Ramos (cell line): ENCODE measurements at regions not wholly inside any gene's neighbourhood (a gene's known extent, or its start where the extent isn't known, plus 50 kb on each side); places are given as distances from the start of the nearest gene placed in this dataset.

ENCODE experiments used
- in situ Hi-C: fragments of 300-500 bp; cut with MboI; formaldehyde crosslinking; loops from one replicate; pipeline ENCODE4 v1.14.3; 2022; ENCODE audit warnings: low sequenced_read_pairs; ENCODE audit not compliant: unreplicated experiment

DNA sequence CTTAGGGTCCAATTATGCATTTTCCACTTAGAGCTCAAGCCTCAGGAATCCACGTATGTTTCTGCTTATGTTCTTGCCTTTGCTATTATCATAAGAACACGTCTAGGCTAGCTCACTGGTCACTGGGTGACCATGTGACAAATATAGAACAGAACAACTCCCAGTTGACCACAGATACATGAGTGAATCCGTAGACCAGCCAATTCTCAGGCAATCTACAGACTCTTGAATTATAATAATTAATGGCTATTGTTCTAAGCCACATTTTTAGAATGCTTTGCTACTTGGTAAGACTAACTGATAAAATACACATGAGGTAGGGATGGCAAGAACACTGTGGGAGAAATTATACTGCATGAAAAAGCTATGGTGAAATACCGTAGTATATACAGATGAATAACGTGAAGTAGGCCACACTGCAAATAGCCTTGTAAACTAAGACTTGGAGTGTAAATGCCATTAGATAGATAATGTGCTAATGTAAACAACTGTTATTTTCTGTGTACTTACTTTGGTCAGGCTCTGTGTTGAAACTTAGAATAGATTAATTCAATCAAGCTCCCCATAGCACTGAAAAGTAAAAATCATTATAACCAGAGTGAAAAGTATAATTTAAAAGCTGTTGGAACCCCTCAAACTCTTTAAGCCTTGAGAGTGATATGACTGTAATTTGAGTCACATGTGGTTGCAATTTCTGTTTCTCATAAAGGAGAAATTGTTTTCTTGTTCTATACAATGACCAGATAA, 366.2 kb upstream of the CCDC179 start:
- in situ Hi-C loops: no loop called here

DNA sequence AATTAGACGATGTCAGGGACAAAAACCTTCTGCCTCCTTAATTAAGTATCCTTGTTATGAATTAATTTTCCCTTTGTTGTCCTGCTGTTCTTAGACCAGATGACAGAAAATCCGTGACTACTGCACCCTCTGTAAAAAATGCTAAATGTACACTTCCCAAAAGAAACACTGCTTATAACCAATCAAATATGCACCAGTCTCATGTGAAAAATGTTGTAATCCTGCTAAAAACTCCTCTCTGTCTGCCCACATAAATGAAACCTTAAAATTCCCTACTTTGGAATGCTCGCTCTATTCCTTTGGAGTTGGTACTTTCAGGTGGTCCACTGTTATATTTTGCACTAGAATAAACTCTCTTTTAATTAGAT, 366.8 kb upstream of the CCDC179 start:
- in situ Hi-C loops: no loop called here

GRCh38 chr11:23232652-23233051, 372.4 kb upstream of the CCDC179 start:
- in situ Hi-C loops: no loop called here

- in situ Hi-C loops: no loop called here
These were observed 372.8 kb upstream of the CCDC179 start for GRCh38 chr11:23233075-23233474.

GRCh38 chr11:23236826-23237555, 376.7 kb upstream of the CCDC179 start:
- in situ Hi-C loops: no loop called here

DNA sequence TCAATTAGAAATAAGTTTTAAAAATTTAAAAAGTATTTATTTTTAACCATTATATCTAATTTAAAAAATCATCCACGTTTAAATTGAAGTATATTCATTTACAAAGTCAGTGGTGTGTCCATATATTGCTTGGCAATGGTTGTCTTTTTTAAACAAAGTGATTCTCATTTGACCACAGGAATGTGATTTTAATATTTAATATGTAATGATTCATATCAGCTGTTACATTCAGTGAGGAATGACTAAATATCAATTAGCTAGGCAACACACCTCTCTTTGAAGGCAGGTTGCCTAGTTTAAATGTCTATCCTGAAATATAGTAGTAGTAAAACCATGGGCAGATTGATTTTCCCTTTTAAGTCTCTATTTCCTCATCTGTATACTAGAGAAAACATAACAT, 392.2 kb upstream of the CCDC179 start:
- in situ Hi-C loops: no loop called here

GRCh38 chr11:23257088-23257487, 396.8 kb upstream of the CCDC179 start:
- in situ Hi-C loops: no loop called here

DNA sequence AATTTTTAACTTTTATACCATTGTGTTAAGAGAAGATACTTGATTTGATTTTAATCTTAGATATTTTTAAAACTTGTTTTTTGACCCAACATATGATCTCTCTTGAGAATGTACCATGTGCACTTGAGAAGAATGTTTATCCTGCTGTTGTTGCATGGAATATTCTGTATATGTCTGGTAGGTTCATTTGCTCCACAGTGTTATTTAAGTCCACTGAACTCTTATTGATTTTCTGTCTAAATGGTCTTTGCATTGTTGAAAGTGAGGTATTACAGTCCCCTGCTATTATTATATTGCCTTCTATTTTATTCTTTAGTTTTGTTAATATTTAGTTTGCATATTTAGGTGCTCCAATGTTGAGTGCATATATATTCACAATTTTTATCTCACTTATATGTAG, 397.3 kb upstream of the CCDC179 start:
- in situ Hi-C loops: no loop called here

DNA sequence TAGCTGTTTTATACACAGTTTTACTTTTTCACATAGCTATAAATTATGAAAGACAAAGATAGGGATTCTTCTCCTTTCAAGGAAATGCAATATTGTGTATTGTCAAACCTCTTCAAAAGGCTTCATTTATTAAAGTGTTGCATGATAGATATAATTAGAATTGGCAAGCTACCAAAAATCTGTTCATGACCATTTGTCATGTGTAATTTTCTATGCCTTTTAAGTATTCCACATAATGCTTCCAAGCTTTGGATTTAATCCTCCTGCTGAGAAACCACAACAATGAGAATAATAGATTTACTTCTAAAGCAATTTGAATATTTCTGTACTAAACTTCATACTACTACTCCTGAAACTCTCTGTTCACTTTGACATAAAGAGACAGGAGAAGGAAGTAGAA, 403.2 kb upstream of the CCDC179 start:
- in situ Hi-C loops: no loop called here

DNA sequence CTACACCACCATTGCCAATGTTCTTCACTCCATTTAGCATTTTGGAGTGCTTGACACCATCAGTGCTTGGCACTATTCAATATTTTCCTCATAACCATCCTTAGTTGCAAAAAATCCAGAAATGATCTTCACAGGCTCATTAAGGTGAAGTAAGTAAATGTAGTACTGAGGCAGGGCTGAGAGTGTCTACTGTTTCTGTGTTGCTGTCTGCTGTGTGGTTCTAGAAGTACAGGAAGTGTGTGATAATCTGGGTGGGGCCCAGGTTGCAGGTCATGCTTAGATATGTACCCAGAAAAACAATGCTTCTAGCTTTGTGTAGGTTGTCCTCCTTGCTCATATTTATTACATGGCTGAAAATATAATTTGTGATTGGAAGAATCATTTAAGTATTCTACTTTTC, 411.8 kb upstream of the CCDC179 start:
- in situ Hi-C loops: no loop called here

GRCh38 chr11:23278121-23278520, 417.8 kb upstream of the CCDC179 start:
- in situ Hi-C loops: no loop called here

- in situ Hi-C loops: no loop called here
These were observed 419.8 kb upstream of the CCDC179 start for GRCh38 chr11:23280088-23280487.

DNA sequence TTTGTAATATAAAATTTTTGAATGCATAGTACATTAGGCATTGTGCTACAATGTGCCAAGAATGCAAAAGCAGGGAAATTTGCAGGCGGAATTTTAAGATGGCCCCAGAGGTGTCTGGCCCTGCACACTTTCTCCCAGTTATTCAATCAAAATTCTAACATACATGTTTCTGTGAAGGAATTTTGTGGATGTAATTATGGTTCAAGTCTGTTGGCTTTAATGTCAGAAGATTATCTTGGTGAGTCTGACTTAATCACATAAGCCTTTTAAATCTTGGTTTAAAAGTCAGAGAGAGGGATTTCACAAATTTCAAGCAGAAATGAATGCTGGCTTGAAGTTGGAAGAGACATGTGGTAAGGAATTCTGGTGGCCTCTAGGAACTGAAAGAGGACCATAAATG, 423.4 kb upstream of the CCDC179 start:
- in situ Hi-C loops: no loop called here

- in situ Hi-C loops: no loop called here
These were observed 424.4 kb upstream of the CCDC179 start for GRCh38 chr11:23284631-23285030.

DNA sequence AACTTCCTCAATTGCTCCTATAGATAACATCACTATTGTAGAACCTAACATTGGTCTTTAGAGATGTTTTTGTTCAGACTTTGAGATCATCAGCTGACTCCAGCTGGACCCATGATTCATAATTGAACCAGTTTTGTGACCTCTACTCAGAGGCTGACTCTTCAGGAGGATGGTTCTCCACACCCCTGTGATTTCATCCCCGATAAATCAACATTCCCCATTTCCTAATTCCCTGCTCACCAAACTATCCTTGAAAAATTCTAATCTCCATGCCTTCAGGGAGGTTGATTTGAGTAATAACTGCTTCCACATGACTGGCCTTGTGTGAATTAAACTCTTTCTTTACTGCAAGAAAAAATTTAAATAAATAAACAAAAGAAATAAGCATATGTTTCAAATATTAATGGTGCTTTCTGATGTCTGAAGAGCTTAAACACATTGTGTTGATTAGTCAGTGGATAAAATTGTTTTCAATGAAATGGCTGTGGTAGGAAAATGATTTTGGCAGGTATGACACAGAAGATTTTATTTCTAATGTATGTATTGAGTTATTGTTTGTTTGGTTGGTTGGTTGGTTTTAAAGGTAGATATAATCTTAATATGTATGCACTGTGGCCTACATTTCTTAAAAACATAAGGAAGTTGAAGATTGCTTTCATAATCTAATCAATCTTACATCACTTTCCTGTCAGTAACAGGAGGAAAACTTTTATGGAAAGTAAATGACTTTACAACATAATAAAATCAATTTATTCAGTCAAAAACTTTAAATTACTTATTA, 427.9 kb upstream of the CCDC179 start:
- in situ Hi-C loops: no loop called here

GRCh38 chr11:23295241-23295640, 435.0 kb upstream of the CCDC179 start:
- in situ Hi-C loops: no loop called here

DNA sequence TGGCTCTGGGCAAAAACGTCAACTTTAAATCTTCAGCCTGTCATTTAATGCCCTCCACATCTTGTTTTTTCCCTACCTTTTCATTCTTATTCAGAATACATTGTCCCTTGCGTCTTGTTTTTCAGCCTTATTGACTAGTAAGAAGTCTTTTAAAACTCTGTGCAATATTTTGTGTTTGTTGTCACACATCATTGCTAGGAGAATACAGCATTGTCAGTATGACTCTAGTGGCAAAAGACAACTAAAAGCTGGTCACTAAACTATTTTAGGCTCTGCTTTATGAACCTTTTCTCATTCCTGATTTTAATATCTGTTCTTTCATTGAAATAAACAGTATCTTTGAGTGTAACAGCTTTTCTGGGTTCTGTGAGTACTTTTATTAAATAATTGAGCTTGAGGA, 447.8 kb upstream of the CCDC179 start:
- in situ Hi-C loops: no loop called here

- in situ Hi-C loops: no loop called here
These were observed 450.0 kb upstream of the CCDC179 start for GRCh38 chr11:23310276-23310675.

- in situ Hi-C loops: no loop called here
These were observed 452.0 kb upstream of the CCDC179 start for GRCh38 chr11:23311986-23312940.

DNA sequence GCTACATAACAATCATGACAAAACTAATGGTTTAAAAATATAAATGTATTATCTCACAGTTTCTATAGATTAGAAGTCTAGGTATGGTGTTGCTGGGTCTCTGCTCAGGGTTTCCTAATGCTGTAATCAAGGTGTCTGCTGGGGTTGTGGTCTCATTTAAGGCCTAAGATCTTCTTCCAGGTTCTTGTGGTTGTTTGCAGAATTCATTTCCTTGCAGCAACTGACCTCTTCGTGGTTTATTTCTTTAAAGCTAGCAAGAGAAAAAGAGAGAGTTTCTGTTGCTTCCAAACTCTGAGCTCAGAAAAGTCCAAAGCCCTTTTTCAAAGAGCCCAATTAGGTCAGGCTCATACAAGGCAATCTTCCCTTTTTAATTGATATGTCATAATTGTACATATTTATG, 452.7 kb upstream of the CCDC179 start:
- in situ Hi-C loops: no loop called here
